Breast epithelium (tissue), 3 donors: ENCODE measurements at regions not wholly inside any gene's neighbourhood (a gene's known extent, or its start where the extent isn't known, plus 50 kb on each side); places are given as distances from the start of the nearest gene placed in this dataset.

ENCODE experiments used
- CTCF ChIP-seq, 3 donors: fragments of 450-650 bp; IDR thresholded peaks; one replicate each; pipeline ENCODE4 v1.5.1; 2016 to 2017; ENCODE audit warnings: antibody characterized with exemption in 3 of 3, mild to moderate bottlenecking in 3 of 3, moderate library complexity in 3 of 3
- POLR2AphosphoS5 ChIP-seq, 3 donors: sonication (generic); formaldehyde crosslinking; IDR thresholded peaks; one replicate each; pipeline ENCODE4 v1.6.1; 2017; ENCODE audit warnings: antibody characterized with exemption in 3 of 3

GRCh38 chr4:79597266-79597665 lies 189.2 kb upstream of the GK2 start:
- TF ChIP-seq POLR2AphosphoS5 (IDR thresholded peaks at IDR 0.05) (no peak), CTCF (IDR thresholded peaks at IDR 0.05) (no peak)
